Colonic mucosa (tissue), 4 donors: ENCODE measurements at regions not wholly inside any gene's neighbourhood (a gene's known extent, or its start where the extent isn't known, plus 50 kb on each side); places are given as distances from the start of the nearest gene placed in this dataset.

ENCODE experiments used
- DNase-seq: peaks from one replicate; pipeline ENCODE4 v3.0.0-alpha.2; 2020
- H3K27ac ChIP-seq: fragments of 200-600 bp; one replicate; pipeline ENCODE4 v1.8.0; 2021
- H3K27me3 ChIP-seq: fragments of 200-600 bp; one replicate; pipeline ENCODE4 v1.8.0; 2021
- H3K36me3 ChIP-seq: fragments of 200-600 bp; one replicate; pipeline ENCODE4 v1.8.0; 2021
- H3K4me1 ChIP-seq: fragments of 200-600 bp; one replicate; pipeline ENCODE4 v1.8.0; 2021; ENCODE audit warnings: mild to moderate bottlenecking
- H3K4me3 ChIP-seq: fragments of 200-600 bp; one replicate; pipeline ENCODE4 v1.8.0; 2021
- H3K9ac ChIP-seq, 2 donors: one replicate each; pipeline ENCODE4 v1.7.0; 2013; ENCODE audit warnings: control low read depth in 2 of 2, low read depth in 2 of 2, low read length in 2 of 2
- H3K9me3 ChIP-seq: fragments of 200-600 bp; one replicate; pipeline ENCODE4 v1.8.0; 2021
- intact Hi-C: fragments of 100-400 bp; cut with DNase I; formaldehyde crosslinking; loops from one replicate; pipeline ENCODE4 v1.14.1; 2022
- TF ChIP-seq, protein P1 (sequence below): fragments of 200-600 bp; IDR thresholded peaks from one replicate; pipeline ENCODE4 v1.8.0; 2022; ENCODE audit warnings: antibody characterized with exemption, mild to moderate bottlenecking
- donor health status: healthy.
- donor health status: DM: no; HTN: no; CAD: no.
- donor health status: DM: no; HTN: no; CAD: no.

DNA sequence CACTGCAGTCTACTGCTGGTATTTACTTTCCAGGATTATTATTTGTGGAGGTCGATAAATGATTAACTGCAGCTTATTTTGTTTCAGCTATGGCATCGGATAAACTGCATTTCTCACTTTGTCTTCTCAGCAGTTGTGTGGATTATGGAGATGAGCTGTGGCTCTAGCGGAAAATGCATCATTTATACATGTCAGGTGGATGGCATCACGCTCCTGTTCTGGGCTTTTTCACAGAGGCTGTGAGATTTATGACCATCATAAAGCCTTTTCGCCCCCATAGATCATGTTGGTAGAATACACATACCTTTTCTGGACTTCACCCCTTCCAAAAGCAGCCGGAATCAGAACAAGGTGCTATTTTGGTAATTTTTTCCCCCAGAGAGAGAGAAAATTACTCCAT lies 118.8 kb upstream of the MAGEB18 start:
- TF ChIP-seq, protein P1, sequence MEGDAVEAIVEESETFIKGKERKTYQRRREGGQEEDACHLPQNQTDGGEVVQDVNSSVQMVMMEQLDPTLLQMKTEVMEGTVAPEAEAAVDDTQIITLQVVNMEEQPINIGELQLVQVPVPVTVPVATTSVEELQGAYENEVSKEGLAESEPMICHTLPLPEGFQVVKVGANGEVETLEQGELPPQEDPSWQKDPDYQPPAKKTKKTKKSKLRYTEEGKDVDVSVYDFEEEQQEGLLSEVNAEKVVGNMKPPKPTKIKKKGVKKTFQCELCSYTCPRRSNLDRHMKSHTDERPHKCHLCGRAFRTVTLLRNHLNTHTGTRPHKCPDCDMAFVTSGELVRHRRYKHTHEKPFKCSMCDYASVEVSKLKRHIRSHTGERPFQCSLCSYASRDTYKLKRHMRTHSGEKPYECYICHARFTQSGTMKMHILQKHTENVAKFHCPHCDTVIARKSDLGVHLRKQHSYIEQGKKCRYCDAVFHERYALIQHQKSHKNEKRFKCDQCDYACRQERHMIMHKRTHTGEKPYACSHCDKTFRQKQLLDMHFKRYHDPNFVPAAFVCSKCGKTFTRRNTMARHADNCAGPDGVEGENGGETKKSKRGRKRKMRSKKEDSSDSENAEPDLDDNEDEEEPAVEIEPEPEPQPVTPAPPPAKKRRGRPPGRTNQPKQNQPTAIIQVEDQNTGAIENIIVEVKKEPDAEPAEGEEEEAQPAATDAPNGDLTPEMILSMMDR = no peak

DNA sequence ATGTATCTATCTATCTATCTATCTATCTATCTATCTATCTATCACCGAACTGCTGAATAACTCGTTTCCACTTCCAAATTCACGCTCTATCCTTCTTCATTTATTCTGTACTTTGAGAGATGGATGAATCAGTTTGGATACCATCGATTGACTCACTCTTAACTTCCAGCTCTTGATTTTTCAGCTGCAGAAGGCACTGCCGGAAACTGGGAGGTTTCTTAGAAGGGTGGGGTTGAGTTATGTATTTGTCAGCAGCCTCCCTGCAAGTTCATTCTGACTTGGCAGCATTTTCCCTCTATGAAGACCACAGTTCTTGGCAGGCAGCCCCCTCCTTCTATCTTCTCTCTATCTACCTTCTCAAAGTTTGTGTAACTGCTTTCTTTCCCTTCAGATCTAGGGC lies 112.0 kb upstream of the MAGEB18 start:
- TF ChIP-seq, protein P1 = no peak
- no peak for DNase-seq
- no peak overlapping the region for H3K9ac ChIP-seq
- no peaks in the 10 kb centered on the region for H3K36me3 ChIP-seq
- H3K27me3 ChIP-seq = no peaks in the 10 kb centered on the region
- H3K27ac ChIP-seq = no peak overlapping the region
- H3K4me3 ChIP-seq = no peak overlapping the region
- H3K9me3 ChIP-seq = no peaks in the 10 kb centered on the region
- intact Hi-C loops = no loop called here
- H3K4me1 ChIP-seq = no peaks in the 10 kb centered on the region

More for the DNA sequence above, 118.8 kb upstream of the MAGEB18 start:
- H3K27me3 ChIP-seq = no peaks in the 10 kb centered on the region
- no peak overlapping the region for H3K27ac ChIP-seq
- no peaks in the 10 kb centered on the region for H3K4me1 ChIP-seq
- intact Hi-C loops = no loop called here
- DNase-seq = no peak
- H3K9ac ChIP-seq = no peak overlapping the region
- H3K9me3 ChIP-seq = no peaks in the 10 kb centered on the region
- no peaks in the 10 kb centered on the region for H3K36me3 ChIP-seq
- no peak overlapping the region for H3K4me3 ChIP-seq

DNA sequence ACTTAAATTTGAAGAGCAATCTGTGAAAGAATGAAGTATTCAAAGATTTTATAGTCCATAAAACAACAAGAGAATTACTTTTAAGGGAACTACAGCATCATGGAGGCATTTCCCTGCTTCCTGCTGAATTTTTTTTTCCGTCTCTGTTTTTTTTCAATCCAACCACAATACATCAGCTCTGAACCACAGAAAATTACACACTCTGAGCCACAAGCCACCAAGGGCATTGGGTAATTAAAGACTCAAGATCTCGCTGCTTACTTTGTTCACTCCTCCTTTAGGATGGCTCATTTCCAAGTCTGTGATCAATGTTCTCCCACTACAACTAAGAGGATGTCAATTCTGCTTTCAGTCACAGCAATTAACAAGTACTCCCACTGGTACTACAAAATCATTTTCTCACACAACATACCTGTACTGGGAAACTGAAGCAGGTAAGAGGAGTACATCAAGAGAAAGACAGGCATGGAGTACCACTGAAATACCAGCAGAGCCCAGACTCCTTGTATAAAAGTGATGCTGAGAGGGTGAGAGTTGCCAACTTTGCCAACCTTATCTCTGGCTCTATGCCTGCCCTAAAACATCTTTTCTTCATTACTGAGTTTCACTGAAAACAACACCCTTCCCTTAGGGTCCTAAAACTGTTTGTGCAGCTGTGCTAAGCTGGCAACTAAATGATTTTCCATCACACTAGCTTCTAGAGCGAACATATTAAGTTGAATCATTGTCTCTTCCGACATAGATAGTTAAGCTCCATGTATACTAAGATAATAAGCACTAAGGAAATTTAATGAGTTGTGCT lies 105.8 kb upstream of the MAGEB18 start:
- H3K4me3 ChIP-seq = no peak overlapping the region
- no peaks in the 10 kb centered on the region for H3K36me3 ChIP-seq
- H3K27me3 ChIP-seq = no peaks in the 10 kb centered on the region
- H3K9ac ChIP-seq = no peak overlapping the region
- TF ChIP-seq, protein P1 = no peak
- H3K9me3 ChIP-seq = no peaks in the 10 kb centered on the region
- intact Hi-C loops = no loop called here
- no peak overlapping the region for H3K27ac ChIP-seq
- DNase-seq = no peak
- H3K4me1 ChIP-seq = no peaks in the 10 kb centered on the region

DNA sequence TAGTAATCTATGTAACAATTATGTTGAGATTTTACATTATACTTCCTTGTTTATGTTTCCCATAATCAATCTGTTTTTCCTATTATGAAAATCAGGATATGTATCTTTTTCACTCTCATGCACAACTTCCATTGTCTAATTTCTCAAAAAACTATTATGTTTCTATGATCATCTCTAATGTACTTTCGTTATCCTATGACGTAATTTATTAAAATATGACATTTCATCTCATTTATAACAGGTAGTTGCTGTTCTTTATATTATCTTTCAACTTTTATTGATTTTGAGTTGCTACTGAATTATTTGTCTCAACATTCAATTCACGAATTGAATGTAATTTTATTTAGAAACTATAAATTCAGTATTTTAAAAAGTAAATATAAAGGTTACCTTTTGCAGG lies 100.8 kb upstream of the MAGEB18 start:
- DNase-seq = no peak
- intact Hi-C loops = no loop called here
- H3K27me3 ChIP-seq = no peaks in the 10 kb centered on the region
- H3K9me3 ChIP-seq = no peaks in the 10 kb centered on the region
- H3K4me1 ChIP-seq = no peaks in the 10 kb centered on the region
- TF ChIP-seq, protein P1 = no peak
- no peaks in the 10 kb centered on the region for H3K36me3 ChIP-seq
- no peak overlapping the region for H3K27ac ChIP-seq
- no peak overlapping the region for H3K4me3 ChIP-seq
- no peak overlapping the region for H3K9ac ChIP-seq

DNA sequence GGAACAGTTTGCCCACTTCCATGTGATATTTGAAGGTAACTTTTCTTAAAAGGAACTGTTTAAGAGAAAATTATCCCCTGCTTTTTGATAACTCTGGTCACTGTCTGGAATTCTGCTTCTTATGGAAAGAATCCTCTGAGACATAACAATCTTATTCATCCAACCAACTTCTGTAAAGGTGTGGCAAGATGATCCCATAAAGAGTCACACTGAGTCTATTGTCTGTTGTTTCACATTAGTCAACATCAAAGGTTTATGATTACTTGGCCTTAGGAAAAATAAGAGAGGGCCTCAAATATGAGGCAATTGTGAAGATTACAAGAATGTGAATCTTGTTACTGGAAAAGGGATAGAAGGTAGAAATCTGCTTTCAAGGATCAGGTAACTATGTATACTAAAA lies 88.0 kb upstream of the MAGEB18 start:
- no peaks in the 10 kb centered on the region for H3K27me3 ChIP-seq
- no peak overlapping the region for H3K9ac ChIP-seq
- TF ChIP-seq, protein P1 = no peak
- H3K27ac ChIP-seq = no peak overlapping the region
- DNase-seq = no peak
- no peaks in the 10 kb centered on the region for H3K36me3 ChIP-seq
- H3K4me1 ChIP-seq = no peaks in the 10 kb centered on the region
- H3K4me3 ChIP-seq = no peak overlapping the region
- intact Hi-C loops = no loop called here
- H3K9me3 ChIP-seq = no peaks in the 10 kb centered on the region
